ENCODE measurements at regions not wholly inside any gene's neighbourhood (a gene's known extent, or its start where the extent isn't known, plus 50 kb on each side); places are given as distances from the start of the nearest gene placed in this dataset.
A peak's percentile ranks its signal among the peaks of the same experiment; 100 is the strongest.

- WGBS, 2 experiments (ENCODE audit: insufficient coverage in 1 of 2, insufficient read length in 1 of 2): 77 to 78% methylated on average over 5 to 13 of the region's 13 CpGs
These were observed 394.2 kb downstream of the FGF9 start for GRCh38 chr13:22064854-22065620.

DNA sequence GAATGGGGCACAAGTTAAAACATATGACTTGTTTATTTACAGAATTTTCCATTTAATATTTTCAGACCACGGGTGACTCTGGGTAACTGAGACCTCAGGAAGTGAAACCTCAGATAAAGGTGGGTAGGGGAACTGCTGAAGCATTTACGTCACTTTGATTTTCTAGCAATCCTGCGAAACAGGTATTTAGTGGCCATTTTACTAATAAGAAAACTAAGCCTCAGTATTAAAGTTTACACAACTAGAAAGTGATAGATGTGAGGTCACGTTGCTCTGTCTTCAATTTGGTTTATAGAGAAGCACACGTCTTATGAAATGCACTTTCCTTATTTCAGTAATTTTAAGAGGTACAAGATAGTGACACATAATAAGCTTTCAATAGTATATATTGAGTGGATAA, 402.8 kb downstream of the FGF9 start:
- Mint-ChIP-seq H3K36me3 (ENCODE audit: low read depth) (no peaks in the 10 kb centered on the region), H3K27ac (no peak overlapping the region), H3K27me3 (ENCODE audit: insufficient read depth) (peaks cover 10% of the 10 kb centered on the region), H3K4me3 (no peak overlapping the region), H3K4me1 (peaks cover 10% of the 10 kb centered on the region), H3K9me3 (no peaks in the 10 kb centered on the region)
- no peaks in the 10 kb centered on the region for H3K4me1 ChIP-seq (ENCODE audit: control insufficient read depth, insufficient read depth, low read length)
- TF ChIP-seq, protein P1, sequence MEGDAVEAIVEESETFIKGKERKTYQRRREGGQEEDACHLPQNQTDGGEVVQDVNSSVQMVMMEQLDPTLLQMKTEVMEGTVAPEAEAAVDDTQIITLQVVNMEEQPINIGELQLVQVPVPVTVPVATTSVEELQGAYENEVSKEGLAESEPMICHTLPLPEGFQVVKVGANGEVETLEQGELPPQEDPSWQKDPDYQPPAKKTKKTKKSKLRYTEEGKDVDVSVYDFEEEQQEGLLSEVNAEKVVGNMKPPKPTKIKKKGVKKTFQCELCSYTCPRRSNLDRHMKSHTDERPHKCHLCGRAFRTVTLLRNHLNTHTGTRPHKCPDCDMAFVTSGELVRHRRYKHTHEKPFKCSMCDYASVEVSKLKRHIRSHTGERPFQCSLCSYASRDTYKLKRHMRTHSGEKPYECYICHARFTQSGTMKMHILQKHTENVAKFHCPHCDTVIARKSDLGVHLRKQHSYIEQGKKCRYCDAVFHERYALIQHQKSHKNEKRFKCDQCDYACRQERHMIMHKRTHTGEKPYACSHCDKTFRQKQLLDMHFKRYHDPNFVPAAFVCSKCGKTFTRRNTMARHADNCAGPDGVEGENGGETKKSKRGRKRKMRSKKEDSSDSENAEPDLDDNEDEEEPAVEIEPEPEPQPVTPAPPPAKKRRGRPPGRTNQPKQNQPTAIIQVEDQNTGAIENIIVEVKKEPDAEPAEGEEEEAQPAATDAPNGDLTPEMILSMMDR (conservative IDR thresholded peaks at IDR 0.05): no peak
- H3K27ac ChIP-seq (ENCODE audit: low read depth, low read length): no peak overlapping the region
- no peaks in the 10 kb centered on the region for H3K36me3 ChIP-seq (ENCODE audit: control insufficient read depth, insufficient read depth, low read length)
- H3K27me3 ChIP-seq (ENCODE audit: control insufficient read depth, insufficient read depth, low read length, poor library complexity, severe bottlenecking): peaks cover 7% of the 10 kb centered on the region
- H3K9me3 ChIP-seq (ENCODE audit: control insufficient read depth, low read length): no peaks in the 10 kb centered on the region
- no peak overlapping the region for H3K9ac ChIP-seq (ENCODE audit: extremely low read depth, low read length, poor library complexity, severe bottlenecking)
- H3K4me3 ChIP-seq (ENCODE audit: low read length): no peak overlapping the region
- DNase-seq: no peak
- WGBS, 2 experiments (ENCODE audit: insufficient coverage in 1 of 2, insufficient read length in 1 of 2): 94 to 100% methylated on average over 1 to 4 of the region's 5 CpGs

More at GRCh38 chr13:22064854-22065620, 394.2 kb downstream of the FGF9 start:
- no peaks in the 10 kb centered on the region for H3K9me3 Mint-ChIP-seq
- H3K27ac Mint-ChIP-seq: peak overlapping the region; percentile 71
- peaks cover 31% of the 10 kb centered on the region for H3K4me1 Mint-ChIP-seq
- H3K9ac ChIP-seq (ENCODE audit: extremely low read depth, low read length, poor library complexity, severe bottlenecking): no peak overlapping the region
- DNase-seq: peak; percentile 56
- H3K36me3 ChIP-seq (ENCODE audit: control insufficient read depth, insufficient read depth, low read length): no peaks in the 10 kb centered on the region
- H3K27me3 ChIP-seq (ENCODE audit: control insufficient read depth, insufficient read depth, low read length, poor library complexity, severe bottlenecking): no peaks in the 10 kb centered on the region
- no peak overlapping the region for H3K4me3 ChIP-seq (ENCODE audit: low read length)
- H3K4me3 Mint-ChIP-seq: no peak overlapping the region
- no peak overlapping the region for H3K27ac ChIP-seq (ENCODE audit: low read depth, low read length)
- no peaks in the 10 kb centered on the region for H3K36me3 Mint-ChIP-seq (ENCODE audit: low read depth)
- H3K27me3 Mint-ChIP-seq (ENCODE audit: insufficient read depth): no peaks in the 10 kb centered on the region
- TF ChIP-seq, protein P1 (conservative IDR thresholded peaks at IDR 0.05): no peak
- H3K9me3 ChIP-seq (ENCODE audit: control insufficient read depth, low read length): no peaks in the 10 kb centered on the region
- peaks cover 5% of the 10 kb centered on the region for H3K4me1 ChIP-seq (ENCODE audit: control insufficient read depth, insufficient read depth, low read length)

DNA sequence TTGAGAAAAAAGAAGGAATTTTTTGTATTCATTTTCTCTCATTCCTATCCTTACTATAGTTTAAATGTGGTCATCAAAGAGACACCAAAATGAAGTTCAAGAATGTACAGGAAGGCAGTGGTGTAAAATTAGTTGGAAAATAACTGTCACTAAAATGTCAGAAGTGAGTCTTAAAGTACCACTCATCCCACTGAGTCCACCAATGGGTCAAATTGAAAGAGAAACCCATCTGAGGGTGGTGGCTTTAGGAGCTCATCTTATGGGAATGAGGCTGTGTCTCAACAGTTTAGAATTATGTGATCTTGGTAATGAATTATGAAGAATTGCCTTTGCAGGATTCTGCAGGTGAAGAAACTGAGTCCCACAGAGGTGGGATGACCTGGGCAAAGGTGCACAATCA, 403.5 kb downstream of the FGF9 start:
- Histone ChIP-seq H3K4me1 (ENCODE audit: control insufficient read depth, insufficient read depth, low read length) (no peaks in the 10 kb centered on the region), H3K9me3 (ENCODE audit: control insufficient read depth, low read length) (no peaks in the 10 kb centered on the region), H3K27me3 (ENCODE audit: control insufficient read depth, insufficient read depth, low read length, poor library complexity, severe bottlenecking) (peaks cover 13% of the 10 kb centered on the region), H3K36me3 (ENCODE audit: control insufficient read depth, insufficient read depth, low read length) (no peaks in the 10 kb centered on the region), H3K9ac (ENCODE audit: extremely low read depth, low read length, poor library complexity, severe bottlenecking) (no peak overlapping the region), H3K4me3 (ENCODE audit: low read length) (no peak overlapping the region), H3K27ac (ENCODE audit: low read depth, low read length) (no peak overlapping the region)
- Mint-ChIP-seq H3K27me3 (ENCODE audit: insufficient read depth) (peaks cover 17% of the 10 kb centered on the region), H3K27ac (no peak overlapping the region), H3K36me3 (ENCODE audit: low read depth) (no peaks in the 10 kb centered on the region), H3K4me1 (peaks cover 10% of the 10 kb centered on the region), H3K9me3 (no peaks in the 10 kb centered on the region), H3K4me3 (no peak overlapping the region)
- TF ChIP-seq, protein P1 (conservative IDR thresholded peaks at IDR 0.05): no peak
- DNase-seq: no peak
